ENCODE measurements at regions not wholly inside any gene's neighbourhood (a gene's known extent, or its start where the extent isn't known, plus 50 kb on each side); places are given as distances from the start of the nearest gene placed in this dataset.

DNA sequence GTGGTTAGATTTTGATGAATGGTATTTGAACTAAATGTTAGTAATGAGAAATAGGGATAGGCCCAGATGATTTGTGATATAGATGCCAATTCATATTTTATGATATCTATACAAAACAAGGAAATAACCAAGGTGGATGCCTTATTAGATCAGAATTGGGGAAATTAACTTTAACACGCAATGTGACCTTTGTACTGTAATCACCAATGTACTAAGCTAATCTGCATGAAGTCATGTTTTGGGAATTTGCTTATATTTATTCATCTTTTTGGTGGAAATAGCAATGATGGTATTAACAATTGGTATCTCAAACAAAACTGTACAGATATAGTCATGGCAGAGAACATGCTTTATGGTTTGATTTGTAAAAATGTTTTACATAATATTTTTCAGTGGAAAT lies 504.7 kb downstream of the PLCL1 start:
- H3K4me3 ChIP-seq (ENCODE audit: low read depth, low read length), result no peak overlapping the region
- DNase-seq, result no peak
- TF ChIP-seq, protein P1, sequence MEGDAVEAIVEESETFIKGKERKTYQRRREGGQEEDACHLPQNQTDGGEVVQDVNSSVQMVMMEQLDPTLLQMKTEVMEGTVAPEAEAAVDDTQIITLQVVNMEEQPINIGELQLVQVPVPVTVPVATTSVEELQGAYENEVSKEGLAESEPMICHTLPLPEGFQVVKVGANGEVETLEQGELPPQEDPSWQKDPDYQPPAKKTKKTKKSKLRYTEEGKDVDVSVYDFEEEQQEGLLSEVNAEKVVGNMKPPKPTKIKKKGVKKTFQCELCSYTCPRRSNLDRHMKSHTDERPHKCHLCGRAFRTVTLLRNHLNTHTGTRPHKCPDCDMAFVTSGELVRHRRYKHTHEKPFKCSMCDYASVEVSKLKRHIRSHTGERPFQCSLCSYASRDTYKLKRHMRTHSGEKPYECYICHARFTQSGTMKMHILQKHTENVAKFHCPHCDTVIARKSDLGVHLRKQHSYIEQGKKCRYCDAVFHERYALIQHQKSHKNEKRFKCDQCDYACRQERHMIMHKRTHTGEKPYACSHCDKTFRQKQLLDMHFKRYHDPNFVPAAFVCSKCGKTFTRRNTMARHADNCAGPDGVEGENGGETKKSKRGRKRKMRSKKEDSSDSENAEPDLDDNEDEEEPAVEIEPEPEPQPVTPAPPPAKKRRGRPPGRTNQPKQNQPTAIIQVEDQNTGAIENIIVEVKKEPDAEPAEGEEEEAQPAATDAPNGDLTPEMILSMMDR (IDR thresholded peaks at IDR 0.05; ENCODE audit: low read depth, low read length), result no peak
- H3K36me3 ChIP-seq, result no peaks in the 10 kb centered on the region
- H3K27ac ChIP-seq, result no peak overlapping the region
- H3K9me3 ChIP-seq (ENCODE audit: severe bottlenecking), result no peaks in the 10 kb centered on the region
- peaks cover 21% of the 10 kb centered on the region for H3K27me3 ChIP-seq (ENCODE audit: insufficient read depth, low read depth, severe bottlenecking)

DNA sequence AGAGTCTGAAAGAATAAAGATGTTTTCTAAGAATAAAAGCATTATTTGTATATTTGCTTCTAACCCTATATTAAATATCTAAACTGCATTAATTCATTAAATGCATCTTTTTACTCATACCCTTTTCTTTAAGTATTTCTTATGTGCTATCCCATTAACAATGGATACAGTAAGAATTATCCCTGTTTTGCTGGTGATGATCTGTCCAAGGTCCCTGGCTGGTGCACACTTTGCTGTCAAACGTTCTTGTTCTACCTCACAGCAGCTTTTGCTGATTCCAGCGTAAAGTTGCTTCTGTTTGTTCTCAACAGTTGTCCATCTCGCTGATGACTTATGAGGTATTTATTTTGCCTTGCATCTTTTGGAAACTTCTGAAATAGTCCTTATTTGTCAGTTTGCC lies 504.0 kb downstream of the PLCL1 start:
- H3K36me3 ChIP-seq, result no peaks in the 10 kb centered on the region
- no peak for DNase-seq
- H3K27ac ChIP-seq, result no peak overlapping the region
- H3K9me3 ChIP-seq (ENCODE audit: severe bottlenecking), result no peaks in the 10 kb centered on the region
- peaks cover 15% of the 10 kb centered on the region for H3K27me3 ChIP-seq (ENCODE audit: insufficient read depth, low read depth, severe bottlenecking)
- TF ChIP-seq, protein P1 (IDR thresholded peaks at IDR 0.05; ENCODE audit: low read depth, low read length), result no peak
- no peak overlapping the region for H3K4me3 ChIP-seq (ENCODE audit: low read depth, low read length)

GRCh38 chr2:198307093-198307492 lies 502.7 kb downstream of the PLCL1 start:
- Histone ChIP-seq H3K27me3 (ENCODE audit: insufficient read depth, low read depth, severe bottlenecking) (peaks cover 11% of the 10 kb centered on the region), H3K9me3 (ENCODE audit: severe bottlenecking) (no peaks in the 10 kb centered on the region), H3K36me3 (no peaks in the 10 kb centered on the region), H3K27ac (no peak overlapping the region), H3K4me3 (ENCODE audit: low read depth, low read length) (no peak overlapping the region)
- no peak for DNase-seq
- TF ChIP-seq, protein P1 (IDR thresholded peaks at IDR 0.05; ENCODE audit: low read depth, low read length), result no peak

GRCh38 chr2:198304859-198305258 lies 500.5 kb downstream of the PLCL1 start:
- Histone ChIP-seq H3K4me3 (ENCODE audit: low read depth, low read length) (no peak overlapping the region), H3K27me3 (ENCODE audit: insufficient read depth, low read depth, severe bottlenecking) (no peaks in the 10 kb centered on the region), H3K9me3 (ENCODE audit: severe bottlenecking) (no peaks in the 10 kb centered on the region), H3K27ac (no peak overlapping the region), H3K36me3 (no peaks in the 10 kb centered on the region)
- TF ChIP-seq, protein P1 (IDR thresholded peaks at IDR 0.05; ENCODE audit: low read depth, low read length), result no peak
- no peak for DNase-seq

GRCh38 chr2:198297350-198297749 lies 493.0 kb downstream of the PLCL1 start:
- H3K27ac ChIP-seq, result no peak overlapping the region
- no peak overlapping the region for H3K4me3 ChIP-seq (ENCODE audit: low read depth, low read length)
- TF ChIP-seq, protein P1 (IDR thresholded peaks at IDR 0.05; ENCODE audit: low read depth, low read length), result no peak
- no peaks in the 10 kb centered on the region for H3K36me3 ChIP-seq
- DNase-seq, result no peak
- no peaks in the 10 kb centered on the region for H3K9me3 ChIP-seq (ENCODE audit: severe bottlenecking)
- no peaks in the 10 kb centered on the region for H3K27me3 ChIP-seq (ENCODE audit: insufficient read depth, low read depth, severe bottlenecking)

DNA sequence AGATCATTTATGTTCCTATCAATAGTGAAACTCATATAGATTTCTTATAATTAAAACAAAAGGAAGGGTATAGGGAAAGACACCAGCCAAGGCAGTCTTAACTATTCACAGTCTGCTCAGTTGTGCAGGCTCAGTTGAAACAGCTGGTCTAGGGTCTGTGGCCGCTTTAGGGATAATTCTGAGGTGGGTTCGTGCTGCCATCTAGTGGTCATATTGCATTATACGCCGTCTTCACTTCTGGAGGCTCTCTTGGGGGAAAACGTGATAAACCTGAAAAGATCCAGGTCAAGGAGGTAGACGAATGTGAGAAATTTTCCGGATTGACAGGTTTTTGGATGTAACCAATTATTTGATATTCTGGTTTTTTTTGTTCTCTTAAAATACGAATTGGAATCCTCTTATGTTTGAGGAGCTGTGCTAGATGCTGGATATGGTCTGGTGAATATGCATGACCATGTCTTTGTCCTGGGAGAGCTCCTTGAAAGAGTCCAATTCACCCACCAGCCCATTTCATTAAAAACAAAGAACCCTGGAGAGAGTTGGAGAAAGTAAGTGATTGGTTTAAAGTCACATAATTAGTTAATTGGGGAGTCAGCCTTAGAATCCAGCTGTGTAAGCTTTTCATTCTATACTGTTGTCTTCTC lies 492.4 kb downstream of the PLCL1 start:
- DNase-seq, result peak; percentile 72
- no peak overlapping the region for H3K4me3 ChIP-seq (ENCODE audit: low read depth, low read length)
- TF ChIP-seq, protein P1 (IDR thresholded peaks at IDR 0.05; ENCODE audit: low read depth, low read length), result peak; percentile 65
- no peaks in the 10 kb centered on the region for H3K9me3 ChIP-seq (ENCODE audit: severe bottlenecking)
- H3K27me3 ChIP-seq (ENCODE audit: insufficient read depth, low read depth, severe bottlenecking), result no peaks in the 10 kb centered on the region
- no peaks in the 10 kb centered on the region for H3K36me3 ChIP-seq
- H3K27ac ChIP-seq, result no peak overlapping the region
